DOHH2 (cell line): ENCODE measurements at regions not wholly inside any gene's neighbourhood (a gene's known extent, or its start where the extent isn't known, plus 50 kb on each side); places are given as distances from the start of the nearest gene placed in this dataset.

ENCODE experiments used
- H3F3A ChIP-seq: fragments of 200-600 bp; sonication (generic), shearing (Covaris generic); 2 replicates; pipeline ENCODE4 v1.6.0; 2016; ENCODE audit warnings: antibody characterized with exemption, mild to moderate bottlenecking; ENCODE audit not compliant: control insufficient read depth, insufficient read depth
- H3K27ac ChIP-seq: fragments of 200-600 bp; sonication (generic); 2 replicates; pipeline ENCODE4 v1.5.1; 2014; ENCODE audit warnings: low read depth, mild to moderate bottlenecking, low read length, moderate library complexity
- H3K27me3 ChIP-seq: fragments of 200-600 bp; sonication (generic); 2 replicates; pipeline ENCODE4 v1.6.1; 2014; ENCODE audit warnings: mild to moderate bottlenecking, low read length, mixed read lengths; ENCODE audit not compliant: control insufficient read depth
- H3K36me3 ChIP-seq: fragments of 200-600 bp; sonication (generic); 2 replicates; pipeline ENCODE4 v1.6.1; 2014; ENCODE audit warnings: mild to moderate bottlenecking, low read length, moderate library complexity, mixed read lengths; ENCODE audit not compliant: control insufficient read depth
- H3K4me1 ChIP-seq: fragments of 200-600 bp; sonication (generic); 2 replicates; pipeline ENCODE4 v1.6.1; 2014; ENCODE audit warnings: mild to moderate bottlenecking, low read length, mixed read lengths; ENCODE audit not compliant: control insufficient read depth
- H3K4me2 ChIP-seq: fragments of 200-600 bp; sonication (generic); 2 replicates; pipeline ENCODE4 v1.6.0; 2014; ENCODE audit warnings: mild to moderate bottlenecking, low read length, moderate library complexity
- H3K4me3 ChIP-seq: fragments of 200-600 bp; sonication (generic); 2 replicates; pipeline ENCODE4 v1.5.1; 2014; ENCODE audit warnings: mild to moderate bottlenecking, low read length, mixed read lengths
- H3K79me2 ChIP-seq: fragments of 200-600 bp; sonication (generic); 2 replicates; pipeline ENCODE4 v1.6.1; 2014; ENCODE audit warnings: mild to moderate bottlenecking, low read length, mixed read lengths; ENCODE audit not compliant: control insufficient read depth
- H3K9me2 ChIP-seq: fragments of 200-600 bp; sonication (generic); replicated peaks from 2 replicates; pipeline ENCODE4 v1.6.1; 2014; ENCODE audit warnings: mild to moderate bottlenecking, low read length, mixed read lengths; ENCODE audit not compliant: control insufficient read depth
- H3K9me3 ChIP-seq: fragments of 200-600 bp; sonication (generic); 2 replicates; pipeline ENCODE4 v1.6.1; 2014; ENCODE audit warnings: antibody characterized with exemption, low read length, mixed read lengths; ENCODE audit not compliant: control insufficient read depth, insufficient read depth
- H4K20me1 ChIP-seq: fragments of 200-600 bp; sonication (generic); 2 replicates; pipeline ENCODE4 v1.6.0; 2014; ENCODE audit warnings: low read depth, mild to moderate bottlenecking, antibody characterized with exemption, low read length, moderate library complexity; ENCODE audit not compliant: control insufficient read depth, insufficient read depth
- EZH2phosphoT487 ChIP-seq: fragments of 200-600 bp; sonication (generic); IDR thresholded peaks from 2 replicates; pipeline ENCODE4 v1.6.1; 2017; ENCODE audit warnings: borderline replicate concordance, mild to moderate bottlenecking, antibody characterized with exemption, low read length, moderate library complexity, mixed read lengths
- TF ChIP-seq, protein P1 (sequence below): fragments of 200-600 bp; sonication (generic); IDR thresholded peaks from one replicate; pipeline ENCODE4 v1.5.1; 2014; ENCODE audit warnings: antibody characterized with exemption, mild to moderate bottlenecking, low read depth, low read length; ENCODE audit not compliant: poor library complexity, severe bottlenecking

DNA sequence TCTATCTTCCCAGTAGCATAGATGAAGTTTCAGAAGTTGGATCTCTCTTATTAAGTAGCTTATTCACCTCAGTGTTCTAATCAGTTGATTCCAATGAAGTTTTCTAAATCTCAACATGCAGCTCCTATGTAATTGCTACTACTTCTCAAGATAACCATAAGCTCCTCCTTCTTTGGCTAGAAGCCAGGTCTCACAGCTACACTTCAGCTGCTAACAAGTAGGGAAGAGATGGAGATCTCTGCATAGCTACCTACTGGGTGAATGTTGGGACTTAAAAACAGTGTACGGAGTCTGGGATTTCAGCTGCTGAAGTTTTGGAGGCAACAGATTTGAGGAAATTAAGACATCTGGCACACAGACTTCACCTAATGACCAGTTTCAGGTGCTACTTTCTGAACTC is 661.0 kb downstream of the SLITRK1 start:
- Histone ChIP-seq H3F3A (no peaks in the 10 kb centered on the region), H3K9me3 (no peaks in the 10 kb centered on the region), H3K9me2 (no peaks in the 10 kb centered on the region), H4K20me1 (no peaks in the 10 kb centered on the region), H3K4me3 (no peak overlapping the region), H3K27ac (no peak overlapping the region), H3K4me1 (no peaks in the 10 kb centered on the region), H3K36me3 (no peaks in the 10 kb centered on the region), H3K4me2 (no peak overlapping the region), H3K79me2 (no peaks in the 10 kb centered on the region), H3K27me3 (no peaks in the 10 kb centered on the region)
- TF ChIP-seq, protein P1, sequence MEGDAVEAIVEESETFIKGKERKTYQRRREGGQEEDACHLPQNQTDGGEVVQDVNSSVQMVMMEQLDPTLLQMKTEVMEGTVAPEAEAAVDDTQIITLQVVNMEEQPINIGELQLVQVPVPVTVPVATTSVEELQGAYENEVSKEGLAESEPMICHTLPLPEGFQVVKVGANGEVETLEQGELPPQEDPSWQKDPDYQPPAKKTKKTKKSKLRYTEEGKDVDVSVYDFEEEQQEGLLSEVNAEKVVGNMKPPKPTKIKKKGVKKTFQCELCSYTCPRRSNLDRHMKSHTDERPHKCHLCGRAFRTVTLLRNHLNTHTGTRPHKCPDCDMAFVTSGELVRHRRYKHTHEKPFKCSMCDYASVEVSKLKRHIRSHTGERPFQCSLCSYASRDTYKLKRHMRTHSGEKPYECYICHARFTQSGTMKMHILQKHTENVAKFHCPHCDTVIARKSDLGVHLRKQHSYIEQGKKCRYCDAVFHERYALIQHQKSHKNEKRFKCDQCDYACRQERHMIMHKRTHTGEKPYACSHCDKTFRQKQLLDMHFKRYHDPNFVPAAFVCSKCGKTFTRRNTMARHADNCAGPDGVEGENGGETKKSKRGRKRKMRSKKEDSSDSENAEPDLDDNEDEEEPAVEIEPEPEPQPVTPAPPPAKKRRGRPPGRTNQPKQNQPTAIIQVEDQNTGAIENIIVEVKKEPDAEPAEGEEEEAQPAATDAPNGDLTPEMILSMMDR, result no peak
- TF ChIP-seq EZH2phosphoT487, result no peak

DNA sequence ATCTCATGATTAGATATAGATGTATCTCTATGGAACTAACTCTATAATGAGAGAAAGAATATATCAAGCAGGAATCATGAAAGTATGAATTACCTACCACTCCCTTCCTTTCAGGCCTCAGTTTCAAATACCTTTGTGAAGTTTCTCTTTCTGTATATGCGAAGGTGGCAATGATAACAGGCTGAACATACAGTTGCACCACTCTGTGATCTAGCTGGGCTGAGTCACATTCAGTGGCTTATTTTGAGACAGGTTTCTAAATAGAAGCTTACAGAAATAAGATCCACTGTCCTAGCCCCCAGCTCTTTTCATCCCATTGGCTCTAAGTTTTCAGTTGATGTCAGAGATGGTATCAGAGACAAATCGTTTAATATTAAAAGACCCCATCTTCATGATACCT is 662.0 kb downstream of the SLITRK1 start:
- Histone ChIP-seq H3K4me3 (no peak overlapping the region), H3K9me3 (no peaks in the 10 kb centered on the region), H3F3A (no peaks in the 10 kb centered on the region), H3K4me2 (no peak overlapping the region), H3K27me3 (no peaks in the 10 kb centered on the region), H3K27ac (no peak overlapping the region), H3K9me2 (no peaks in the 10 kb centered on the region), H3K79me2 (no peaks in the 10 kb centered on the region), H4K20me1 (no peaks in the 10 kb centered on the region), H3K4me1 (no peaks in the 10 kb centered on the region), H3K36me3 (no peaks in the 10 kb centered on the region)
- TF ChIP-seq EZH2phosphoT487, result no peak
- TF ChIP-seq, protein P1, result no peak

DNA sequence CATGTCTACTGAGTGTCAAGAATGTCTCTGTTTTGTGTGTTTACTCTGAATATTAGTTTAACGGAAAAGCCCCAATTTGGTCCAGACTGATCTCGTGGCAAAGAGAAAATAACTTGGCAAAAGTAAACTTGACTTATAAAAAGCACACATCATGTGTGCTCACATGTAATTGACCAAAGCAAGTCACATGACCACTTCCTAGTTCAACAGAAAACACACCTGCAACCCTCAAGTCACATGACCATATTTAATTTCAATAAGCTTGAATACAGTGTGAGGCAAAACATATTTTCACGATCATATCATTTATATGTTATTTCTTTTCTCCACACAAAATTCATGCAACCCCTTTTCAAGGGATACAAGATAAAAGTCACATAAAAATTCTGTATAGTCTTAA is 662.4 kb downstream of the SLITRK1 start:
- H3K79me2 ChIP-seq, result no peaks in the 10 kb centered on the region
- no peaks in the 10 kb centered on the region for H3K9me3 ChIP-seq
- H4K20me1 ChIP-seq, result no peaks in the 10 kb centered on the region
- no peaks in the 10 kb centered on the region for H3K27me3 ChIP-seq
- no peak overlapping the region for H3K4me2 ChIP-seq
- no peaks in the 10 kb centered on the region for H3K9me2 ChIP-seq
- no peaks in the 10 kb centered on the region for H3K4me1 ChIP-seq
- H3K4me3 ChIP-seq, result no peak overlapping the region
- no peaks in the 10 kb centered on the region for H3K36me3 ChIP-seq
- H3K27ac ChIP-seq, result no peak overlapping the region
- no peaks in the 10 kb centered on the region for H3F3A ChIP-seq
- TF ChIP-seq, protein P1, result no peak
- no peak for TF ChIP-seq EZH2phosphoT487

DNA sequence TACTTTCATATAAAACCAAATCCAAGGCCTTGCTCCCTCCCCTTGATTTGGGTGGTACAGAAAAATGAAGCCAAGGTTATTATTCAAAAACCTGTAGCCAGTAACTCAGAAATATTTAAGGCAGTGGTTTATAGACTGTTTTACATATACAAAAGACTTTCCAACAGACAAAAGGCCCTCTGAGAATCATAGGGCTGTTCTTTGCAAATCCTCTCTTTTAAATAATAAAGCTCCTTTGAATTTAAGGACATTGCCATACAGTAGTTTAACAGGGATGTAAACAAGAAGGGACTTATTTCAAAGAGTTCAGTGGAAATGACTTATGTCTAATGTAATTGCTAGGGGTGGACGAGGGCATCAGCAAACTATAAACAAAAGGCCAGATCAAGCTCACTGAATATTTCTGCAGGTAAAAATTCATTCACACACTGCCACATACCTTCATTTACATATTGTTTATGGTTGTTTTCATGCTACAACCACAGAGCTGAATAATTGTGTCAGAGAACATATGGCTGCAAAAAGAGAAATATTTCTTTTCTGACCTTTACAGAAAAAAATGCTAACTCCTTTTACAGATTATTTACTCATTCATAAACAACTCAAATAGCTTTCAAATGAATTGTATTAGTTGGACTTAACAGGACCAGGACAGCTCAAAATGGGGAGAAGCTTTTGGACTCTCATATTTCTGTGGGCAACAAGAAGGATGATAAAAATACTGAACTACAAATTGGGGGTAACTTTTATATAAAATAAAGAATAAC is 665.6 kb downstream of the SLITRK1 start:
- Histone ChIP-seq H3K4me3 (no peak overlapping the region), H3K27ac (no peak overlapping the region), H3K9me3 (no peaks in the 10 kb centered on the region; the same call in 1 of the 2 replicates), H3K9me2 (no peaks in the 10 kb centered on the region), H3F3A (no peaks in the 10 kb centered on the region), H3K36me3 (no peaks in the 10 kb centered on the region), H4K20me1 (no peaks in the 10 kb centered on the region), H3K79me2 (no peaks in the 10 kb centered on the region), H3K4me2 (no peak overlapping the region), H3K4me1 (no peaks in the 10 kb centered on the region), H3K27me3 (no peaks in the 10 kb centered on the region)
- TF ChIP-seq, protein P1, result no peak
- no peak for TF ChIP-seq EZH2phosphoT487
